ENCODE measurements at regions not wholly inside any gene's neighbourhood (a gene's known extent, or its start where the extent isn't known, plus 50 kb on each side); places are given as distances from the start of the nearest gene placed in this dataset.
"Not testable (repeated sequence)": the region's sequence is repeated elsewhere in the genome, so short reads cannot be mapped to it uniquely, and the experiment has no call there.

- peaks cover 10% of the 10 kb centered on the region; the same call in 1 of the 2 replicates for H3K27me3 ChIP-seq (ENCODE audit: insufficient read depth)
- H3K4me1 Mint-ChIP-seq; H3K27ac ChIP-seq (ENCODE audit: low read depth); ATAC-seq; H3K27ac Mint-ChIP-seq; H3K4me1 ChIP-seq (ENCODE audit: insufficient read depth); H3K4me3 Mint-ChIP-seq; H4K20me1 ChIP-seq (replicated peaks; ENCODE audit: insufficient read depth); H3K9me2 ChIP-seq (ENCODE audit: insufficient read depth); H3K27me3 Mint-ChIP-seq (ENCODE audit: insufficient read depth, low read depth, poor library complexity); DNase-seq (ENCODE audit: low spot score); H3F3A ChIP-seq (replicated peaks; ENCODE audit: low read depth); H2AFZ ChIP-seq; H3K9me3 Mint-ChIP-seq; H3K4me2 ChIP-seq; H3K79me2 ChIP-seq (replicated peaks; ENCODE audit: insufficient read depth): not testable (repeated sequence)
- peak overlapping the region; percentile 32; the same call in 1 of the 2 replicates for H3K4me3 ChIP-seq
- peaks cover 36% of the 10 kb centered on the region for H3K36me3 ChIP-seq (ENCODE audit: insufficient read depth)
- H3K36me3 Mint-ChIP-seq (ENCODE audit: low read depth), result peaks cover 23% of the 10 kb centered on the region
Observed at GRCh38 chr21:9740991-9741742, 780.2 kb upstream of the TPTE start.

- not testable (repeated sequence) for H3K79me2 ChIP-seq (replicated peaks; ENCODE audit: insufficient read depth); H3F3A ChIP-seq (replicated peaks; ENCODE audit: low read depth); H4K20me1 ChIP-seq (replicated peaks; ENCODE audit: insufficient read depth); H3K9me2 ChIP-seq (ENCODE audit: insufficient read depth); H2AFZ ChIP-seq; H3K4me1 ChIP-seq (ENCODE audit: insufficient read depth); H3K27ac Mint-ChIP-seq; H3K27me3 ChIP-seq (ENCODE audit: insufficient read depth); H3K9me3 Mint-ChIP-seq; H3K4me3 ChIP-seq; H3K4me3 Mint-ChIP-seq; DNase-seq (ENCODE audit: low spot score); H3K4me2 ChIP-seq; H3K27ac ChIP-seq (ENCODE audit: low read depth); ATAC-seq; H3K4me1 Mint-ChIP-seq; H3K27me3 Mint-ChIP-seq (ENCODE audit: insufficient read depth, low read depth, poor library complexity)
- peaks cover 37% of the 10 kb centered on the region for H3K36me3 Mint-ChIP-seq (ENCODE audit: low read depth)
- peaks cover 22% of the 10 kb centered on the region for H3K36me3 ChIP-seq (ENCODE audit: insufficient read depth)
Observed at GRCh38 chr21:9743566-9743965, 777.8 kb upstream of the TPTE start.

GRCh38 chr21:9744166-9744565 lies 777.2 kb upstream of the TPTE start:
- not testable (repeated sequence) for H3K27ac ChIP-seq (ENCODE audit: low read depth); H3K79me2 ChIP-seq (replicated peaks; ENCODE audit: insufficient read depth); H3K4me3 ChIP-seq; H4K20me1 ChIP-seq (replicated peaks; ENCODE audit: insufficient read depth); H3K9me3 Mint-ChIP-seq; H2AFZ ChIP-seq; ATAC-seq; H3K4me2 ChIP-seq; H3K4me3 Mint-ChIP-seq; H3K27me3 ChIP-seq (ENCODE audit: insufficient read depth); H3K4me1 ChIP-seq (ENCODE audit: insufficient read depth); H3F3A ChIP-seq (replicated peaks; ENCODE audit: low read depth); DNase-seq (ENCODE audit: low spot score); H3K27ac Mint-ChIP-seq; H3K9me2 ChIP-seq (ENCODE audit: insufficient read depth); H3K4me1 Mint-ChIP-seq; H3K27me3 Mint-ChIP-seq (ENCODE audit: insufficient read depth, low read depth, poor library complexity)
- peaks cover 17% of the 10 kb centered on the region for H3K36me3 ChIP-seq (ENCODE audit: insufficient read depth)
- H3K36me3 Mint-ChIP-seq (ENCODE audit: low read depth), result peaks cover 41% of the 10 kb centered on the region

- H3K27ac Mint-ChIP-seq, ATAC-seq: not testable (repeated sequence)
Observed at GRCh38 chr21:9744593-9744992, 776.8 kb upstream of the TPTE start.

GRCh38 chr21:9745457-9746108 lies 775.8 kb upstream of the TPTE start:
- H3K36me3 ChIP-seq (ENCODE audit: insufficient read depth), result peaks cover 19% of the 10 kb centered on the region
- H3K4me3 ChIP-seq; H3K9me2 ChIP-seq (ENCODE audit: insufficient read depth); H3K4me1 ChIP-seq (ENCODE audit: insufficient read depth); H3K27ac ChIP-seq (ENCODE audit: low read depth); H4K20me1 ChIP-seq (replicated peaks; ENCODE audit: insufficient read depth); H3K9me3 Mint-ChIP-seq; H3K4me3 Mint-ChIP-seq; H3K4me2 ChIP-seq; H3K27ac Mint-ChIP-seq; H3K27me3 Mint-ChIP-seq (ENCODE audit: insufficient read depth, low read depth, poor library complexity); H3K79me2 ChIP-seq (replicated peaks; ENCODE audit: insufficient read depth); H3F3A ChIP-seq (replicated peaks; ENCODE audit: low read depth); H3K27me3 ChIP-seq (ENCODE audit: insufficient read depth); H2AFZ ChIP-seq; DNase-seq (ENCODE audit: low spot score); H3K4me1 Mint-ChIP-seq; ATAC-seq: not testable (repeated sequence)
- peaks cover 35% of the 10 kb centered on the region for H3K36me3 Mint-ChIP-seq (ENCODE audit: low read depth)

More at GRCh38 chr21:9744593-9744992, 776.8 kb upstream of the TPTE start:
- not testable (repeated sequence) for H3K4me1 ChIP-seq (ENCODE audit: insufficient read depth); DNase-seq (ENCODE audit: low spot score); H3F3A ChIP-seq (replicated peaks; ENCODE audit: low read depth); H3K27ac ChIP-seq (ENCODE audit: low read depth); H3K4me1 Mint-ChIP-seq; H3K27me3 ChIP-seq (ENCODE audit: insufficient read depth); H3K27me3 Mint-ChIP-seq (ENCODE audit: insufficient read depth, low read depth, poor library complexity); H3K4me3 ChIP-seq; H2AFZ ChIP-seq; H3K4me2 ChIP-seq; H4K20me1 ChIP-seq (replicated peaks; ENCODE audit: insufficient read depth); H3K9me2 ChIP-seq (ENCODE audit: insufficient read depth); H3K9me3 Mint-ChIP-seq; H3K4me3 Mint-ChIP-seq; H3K79me2 ChIP-seq (replicated peaks; ENCODE audit: insufficient read depth)
- H3K36me3 ChIP-seq (ENCODE audit: insufficient read depth), result peaks cover 17% of the 10 kb centered on the region
- H3K36me3 Mint-ChIP-seq (ENCODE audit: low read depth), result peaks cover 41% of the 10 kb centered on the region

GRCh38 chr21:9746311-9746710 lies 775.1 kb upstream of the TPTE start:
- not testable (repeated sequence) for H3K27ac ChIP-seq (ENCODE audit: low read depth); H4K20me1 ChIP-seq (replicated peaks; ENCODE audit: insufficient read depth); DNase-seq (ENCODE audit: low spot score); H2AFZ ChIP-seq; H3K4me3 Mint-ChIP-seq; H3K4me1 ChIP-seq (ENCODE audit: insufficient read depth); H3K27me3 Mint-ChIP-seq (ENCODE audit: insufficient read depth, low read depth, poor library complexity); H3K79me2 ChIP-seq (replicated peaks; ENCODE audit: insufficient read depth); H3K4me1 Mint-ChIP-seq; H3F3A ChIP-seq (replicated peaks; ENCODE audit: low read depth); H3K27ac Mint-ChIP-seq; H3K27me3 ChIP-seq (ENCODE audit: insufficient read depth); H3K9me3 Mint-ChIP-seq; H3K4me2 ChIP-seq; H3K9me2 ChIP-seq (ENCODE audit: insufficient read depth); ATAC-seq; H3K4me3 ChIP-seq
- H3K36me3 ChIP-seq (ENCODE audit: insufficient read depth), result peaks cover 22% of the 10 kb centered on the region
- peaks cover 28% of the 10 kb centered on the region for H3K36me3 Mint-ChIP-seq (ENCODE audit: low read depth)
